GM19397 (cell line): ENCODE measurements at regions not wholly inside any gene's neighbourhood (a gene's known extent, or its start where the extent isn't known, plus 50 kb on each side); places are given as distances from the start of the nearest gene placed in this dataset.

Experiments
- ATAC-seq: cut with Tn5 transposase; IDR thresholded peaks from one replicate; pipeline ENCODE4 v1.9.1; 2021; ENCODE audit warnings: mild to moderate bottlenecking, moderate library complexity; ENCODE audit not compliant: unreplicated experiment

GRCh38 chr16:49009204-49009603, 272.4 kb downstream of the CBLN1 start:
- ATAC-seq = no peak

- no peak for ATAC-seq
Observed at GRCh38 chr16:49003992-49004391, 277.6 kb downstream of the CBLN1 start.

GRCh38 chr16:49003022-49003421, 278.6 kb downstream of the CBLN1 start:
- no peak for ATAC-seq

- no peak for ATAC-seq
Observed at GRCh38 chr16:49000594-49000993, 281.0 kb downstream of the CBLN1 start.

- no peak for ATAC-seq
Observed at GRCh38 chr16:48999508-48999907, 282.1 kb downstream of the CBLN1 start.

- no peak for ATAC-seq
Observed at GRCh38 chr16:48999044-48999443, 282.6 kb downstream of the CBLN1 start.

GRCh38 chr16:48997946-48998345, 283.7 kb downstream of the CBLN1 start:
- no peak for ATAC-seq

GRCh38 chr16:48997081-48997615, 284.5 kb downstream of the CBLN1 start:
- ATAC-seq = no peak

- no peak for ATAC-seq
Observed at GRCh38 chr16:48978501-48978900, 303.1 kb downstream of the CBLN1 start.

GRCh38 chr16:48972236-48972635, 309.4 kb downstream of the CBLN1 start:
- ATAC-seq = no peak

GRCh38 chr16:48971571-48972077, 310.0 kb downstream of the CBLN1 start:
- ATAC-seq = no peak

- ATAC-seq = no peak
Observed at GRCh38 chr16:48970216-48970615, 311.4 kb downstream of the CBLN1 start.

GRCh38 chr16:48969611-48970010, 312.0 kb downstream of the CBLN1 start:
- ATAC-seq = no peak

- no peak for ATAC-seq
Observed at GRCh38 chr16:48965386-48965785, 316.3 kb downstream of the CBLN1 start.

GRCh38 chr16:48963901-48964615, 317.6 kb downstream of the CBLN1 start:
- no peak for ATAC-seq

- no peak for ATAC-seq
Observed at GRCh38 chr16:48963306-48963705, 318.3 kb downstream of the CBLN1 start.

GRCh38 chr16:48961546-48961945, 320.1 kb downstream of the CBLN1 start:
- ATAC-seq = no peak

GRCh38 chr16:48960830-48961229, 320.8 kb downstream of the CBLN1 start:
- ATAC-seq = no peak

GRCh38 chr16:48959747-48960146, 321.9 kb downstream of the CBLN1 start:
- ATAC-seq = no peak

GRCh38 chr16:48959204-48959603, 322.4 kb downstream of the CBLN1 start:
- ATAC-seq = no peak

GRCh38 chr16:48958681-48959080, 323.0 kb downstream of the CBLN1 start:
- ATAC-seq = no peak

GRCh38 chr16:48956620-48957019, 325.0 kb downstream of the CBLN1 start:
- no peak for ATAC-seq

- no peak for ATAC-seq
Observed at GRCh38 chr16:48955837-48956236, 325.8 kb downstream of the CBLN1 start.
